GM21723 (cell line): ENCODE measurements at regions not wholly inside any gene's neighbourhood (a gene's known extent, or its start where the extent isn't known, plus 50 kb on each side); places are given as distances from the start of the nearest gene placed in this dataset.

Source experiments
- ATAC-seq: cut with Tn5 transposase; IDR thresholded peaks from one replicate; pipeline ENCODE4 v1.9.1; 2021; ENCODE audit warnings: mild to moderate bottlenecking, moderate library complexity; ENCODE audit not compliant: unreplicated experiment

DNA sequence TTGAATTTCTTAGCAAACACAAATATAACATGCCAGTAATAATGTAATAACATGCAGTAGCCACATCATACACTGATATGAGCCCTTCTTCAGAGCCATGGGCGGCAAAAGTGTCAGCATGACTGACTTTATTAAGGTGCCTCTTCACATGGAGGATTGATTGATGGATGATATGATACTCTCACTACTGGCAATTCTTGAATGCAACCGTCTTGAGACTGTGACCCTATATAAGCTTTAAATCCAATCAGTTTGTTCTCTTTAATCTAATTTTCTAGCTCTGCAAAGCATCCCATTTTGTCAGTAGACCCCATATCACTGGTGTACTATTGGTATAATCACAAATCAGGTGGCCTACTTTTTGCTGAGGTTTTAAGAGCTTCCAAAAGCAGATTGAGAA lies 463.7 kb upstream of the ROBO2 start:
- no peak for ATAC-seq

- no peak for ATAC-seq
These were observed 457.8 kb upstream of the ROBO2 start for GRCh38 chr3:76582098-76582497.

DNA sequence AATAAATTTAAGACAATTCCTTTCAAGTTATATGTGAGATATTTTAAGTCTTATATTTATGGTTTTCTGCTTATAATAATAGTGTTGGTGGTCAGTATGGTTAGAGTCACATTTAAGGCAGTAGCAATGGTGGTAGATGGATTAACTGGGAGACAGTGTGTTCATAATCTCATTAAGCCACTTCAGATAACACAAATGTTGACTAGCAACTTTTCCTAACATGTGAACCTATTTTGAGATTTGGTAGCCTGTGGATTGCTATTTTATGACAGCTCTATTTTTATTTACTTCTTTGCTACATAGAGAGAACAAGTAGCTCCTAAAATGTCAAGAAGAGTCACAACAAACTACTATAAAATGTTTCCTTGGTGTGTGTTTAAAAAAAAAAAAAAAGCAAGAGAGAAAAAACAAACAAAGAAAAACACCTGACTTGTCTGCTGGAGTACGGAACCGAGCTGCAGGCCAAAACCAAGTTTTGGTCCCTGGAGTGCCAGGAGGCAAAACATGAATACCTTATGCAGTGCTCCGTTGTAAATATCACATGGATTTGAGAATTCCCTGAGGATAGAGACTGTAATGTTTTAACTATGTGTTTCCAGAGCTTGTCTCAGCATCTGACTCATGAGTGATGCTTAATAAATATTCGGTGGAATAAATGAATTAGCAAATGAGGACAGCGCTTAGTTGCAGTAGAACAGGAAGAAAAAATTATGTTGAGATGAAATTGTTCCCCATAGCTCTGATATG lies 457.1 kb upstream of the ROBO2 start:
- ATAC-seq: no peak

DNA sequence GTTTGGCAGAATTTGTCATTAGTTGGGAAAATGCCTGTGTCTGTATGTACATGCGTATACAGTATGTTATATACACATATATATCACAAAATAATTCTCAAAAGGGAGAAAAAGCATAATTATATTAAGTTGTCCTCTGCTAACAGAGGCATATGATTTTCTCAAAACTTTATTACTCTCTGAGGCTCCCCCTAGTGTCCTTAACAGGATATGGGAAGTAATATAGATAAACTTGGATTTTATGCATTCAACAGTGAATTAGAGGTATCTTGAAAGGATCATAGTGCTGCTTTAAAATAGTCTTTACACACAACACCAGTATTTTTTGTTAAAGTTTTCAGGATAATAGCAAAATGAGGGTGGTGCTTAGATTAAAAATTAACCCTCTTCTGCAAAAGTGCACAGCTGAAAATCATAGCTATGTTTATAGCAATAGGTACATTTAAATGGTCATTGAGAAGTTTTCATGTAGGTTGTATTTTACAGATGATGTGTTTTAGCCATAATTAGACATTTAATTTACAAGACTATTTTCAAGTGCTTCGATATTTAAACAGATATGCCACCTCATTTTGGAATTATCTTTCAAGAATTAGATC lies 454.0 kb upstream of the ROBO2 start:
- no peak for ATAC-seq

DNA sequence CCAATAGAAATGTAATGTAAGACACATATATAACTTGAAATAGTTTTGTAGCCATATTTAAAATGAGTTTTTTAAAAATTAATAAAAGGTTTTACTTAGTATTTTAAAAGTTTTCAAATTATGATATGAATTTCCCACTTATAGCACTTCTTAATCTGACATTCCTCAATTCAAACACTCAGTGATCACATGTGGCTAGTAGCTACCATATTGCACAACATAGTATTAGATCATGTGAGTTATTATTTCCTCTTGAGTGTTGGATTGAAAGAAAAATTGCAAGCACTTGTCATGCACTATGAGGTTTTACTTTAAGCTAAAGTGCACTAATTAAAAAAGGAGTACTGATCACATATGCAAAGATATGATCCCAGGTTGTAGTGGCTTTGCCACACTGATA lies 453.4 kb upstream of the ROBO2 start:
- ATAC-seq: no peak

DNA sequence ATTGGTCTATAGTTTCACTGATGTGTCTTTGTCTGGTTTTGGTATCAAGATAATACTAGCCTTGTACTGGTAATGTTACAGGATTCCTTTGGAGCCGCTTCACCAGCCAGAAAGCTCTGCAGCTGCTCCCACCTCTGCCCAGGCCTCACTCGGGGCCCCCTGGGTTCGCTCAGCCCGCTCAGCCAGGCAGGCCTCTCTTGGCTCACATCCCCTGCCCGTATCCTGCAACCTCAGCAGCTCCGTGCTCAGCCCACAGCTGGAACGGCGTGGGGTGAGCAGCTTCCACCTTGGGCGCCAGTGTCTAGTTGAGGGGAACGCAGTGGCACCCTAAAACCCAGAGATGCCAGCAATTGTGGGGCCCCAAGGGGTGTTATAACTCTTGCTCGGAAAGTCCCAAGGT lies 429.7 kb upstream of the ROBO2 start:
- ATAC-seq: no peak

DNA sequence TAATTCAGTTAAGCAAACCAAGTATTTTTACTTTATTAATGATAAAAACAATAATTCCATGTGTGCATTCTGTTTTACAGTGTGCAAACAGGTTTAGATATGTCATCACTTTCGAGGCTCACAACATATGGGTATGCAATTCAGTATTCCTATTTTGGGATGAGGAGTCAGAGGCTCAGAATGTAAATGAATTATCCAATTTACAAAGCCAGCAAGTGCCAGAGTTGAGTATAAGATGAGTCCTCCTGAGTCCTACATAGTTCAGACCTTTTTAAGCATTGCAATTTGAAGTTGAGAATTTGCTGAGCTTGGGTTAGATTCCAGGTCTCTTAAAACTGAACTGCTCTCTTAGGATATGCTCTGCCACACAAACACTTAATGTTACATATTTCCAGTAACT lies 424.2 kb upstream of the ROBO2 start:
- no peak for ATAC-seq

DNA sequence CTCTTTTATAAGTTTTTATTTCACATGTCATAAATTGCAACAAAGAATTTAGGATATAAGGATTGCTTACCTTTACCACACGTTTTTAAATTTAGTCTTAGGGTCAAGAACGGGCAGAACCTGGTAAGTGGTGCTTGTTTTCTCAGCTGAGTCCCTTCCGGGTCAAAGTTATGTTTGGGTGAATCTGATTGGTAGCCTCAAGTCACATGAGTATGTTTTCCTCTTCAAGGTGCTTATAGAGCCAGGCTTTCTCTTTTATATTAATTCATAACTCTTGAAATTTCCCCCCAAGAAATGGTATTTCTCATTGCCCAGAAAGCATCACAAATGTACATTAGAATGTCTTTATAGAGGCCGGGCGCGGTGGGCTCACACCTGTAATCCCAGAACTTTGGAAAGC lies 415.7 kb upstream of the ROBO2 start:
- no peak for ATAC-seq

- no peak for ATAC-seq
These were observed 412.7 kb upstream of the ROBO2 start for GRCh38 chr3:76627236-76627635.

GRCh38 chr3:76631251-76631650 lies 408.6 kb upstream of the ROBO2 start:
- ATAC-seq: no peak

- ATAC-seq: no peak
These were observed 401.9 kb upstream of the ROBO2 start for GRCh38 chr3:76638006-76638405.

DNA sequence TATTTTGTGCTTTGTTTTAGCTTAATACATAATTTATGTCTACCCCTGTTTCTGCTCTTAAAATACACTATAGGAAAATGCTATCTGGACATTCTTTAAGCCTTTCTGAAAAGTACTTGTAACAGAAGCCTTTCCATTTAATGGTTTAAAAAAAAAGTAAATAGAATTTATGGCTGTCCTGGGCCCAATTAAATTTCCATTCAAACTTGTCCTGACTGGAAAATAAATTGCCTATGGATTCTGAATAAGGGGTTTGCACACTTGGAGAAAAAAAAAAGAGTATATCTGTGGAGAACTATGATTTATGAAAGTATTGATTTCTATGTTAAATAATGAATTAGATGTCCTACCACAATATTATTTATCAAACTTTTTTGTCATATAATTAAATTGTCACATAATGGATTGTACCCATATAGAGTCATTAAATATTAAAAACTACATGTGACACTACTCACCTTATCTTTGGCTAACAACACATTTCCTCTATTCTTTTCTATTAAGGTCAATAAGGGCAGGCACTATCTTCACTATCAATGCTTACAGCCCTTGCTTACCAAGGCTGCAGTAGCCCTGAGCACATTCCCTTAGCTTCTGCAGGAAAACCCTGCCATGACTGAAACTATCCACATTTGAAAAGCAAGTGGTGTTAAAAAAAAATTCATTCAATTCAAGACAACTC lies 396.1 kb upstream of the ROBO2 start:
- ATAC-seq: no peak

- ATAC-seq: no peak
These were observed 395.6 kb upstream of the ROBO2 start for GRCh38 chr3:76644305-76644675.

GRCh38 chr3:76645724-76646123 lies 394.2 kb upstream of the ROBO2 start:
- no peak for ATAC-seq

- ATAC-seq: no peak
These were observed 392.9 kb upstream of the ROBO2 start for GRCh38 chr3:76646921-76647562.

- ATAC-seq: no peak
These were observed 388.1 kb upstream of the ROBO2 start for GRCh38 chr3:76651784-76652183.

GRCh38 chr3:76652524-76652923 lies 387.4 kb upstream of the ROBO2 start:
- no peak for ATAC-seq

DNA sequence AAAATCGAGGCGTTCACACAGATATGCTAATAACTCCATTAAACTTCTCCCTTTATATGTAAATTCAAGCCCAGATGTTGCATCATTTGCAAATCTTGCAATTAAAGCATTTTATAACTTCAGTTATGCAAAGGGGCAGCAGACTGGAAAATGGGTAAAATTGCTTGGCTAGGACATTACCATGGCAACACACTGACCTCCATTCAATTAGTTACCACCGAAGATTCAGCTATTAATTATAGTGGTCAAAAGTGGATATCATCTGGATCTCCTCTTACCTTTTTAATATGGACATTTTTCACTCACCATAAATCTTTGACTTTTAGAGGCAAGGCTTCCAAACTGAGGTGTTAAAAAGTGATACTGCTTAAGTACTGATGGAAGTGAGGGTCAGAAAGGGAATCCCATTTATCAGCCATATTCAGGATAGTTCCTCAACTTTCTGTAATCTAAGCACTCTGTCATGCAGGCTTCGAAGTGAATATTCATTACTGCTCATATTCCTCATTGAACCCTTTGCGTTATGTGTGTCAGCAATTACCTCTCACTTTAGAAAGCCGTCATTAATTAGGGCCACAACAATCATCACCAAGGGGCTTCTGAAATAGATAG lies 386.2 kb upstream of the ROBO2 start:
- no peak for ATAC-seq

DNA sequence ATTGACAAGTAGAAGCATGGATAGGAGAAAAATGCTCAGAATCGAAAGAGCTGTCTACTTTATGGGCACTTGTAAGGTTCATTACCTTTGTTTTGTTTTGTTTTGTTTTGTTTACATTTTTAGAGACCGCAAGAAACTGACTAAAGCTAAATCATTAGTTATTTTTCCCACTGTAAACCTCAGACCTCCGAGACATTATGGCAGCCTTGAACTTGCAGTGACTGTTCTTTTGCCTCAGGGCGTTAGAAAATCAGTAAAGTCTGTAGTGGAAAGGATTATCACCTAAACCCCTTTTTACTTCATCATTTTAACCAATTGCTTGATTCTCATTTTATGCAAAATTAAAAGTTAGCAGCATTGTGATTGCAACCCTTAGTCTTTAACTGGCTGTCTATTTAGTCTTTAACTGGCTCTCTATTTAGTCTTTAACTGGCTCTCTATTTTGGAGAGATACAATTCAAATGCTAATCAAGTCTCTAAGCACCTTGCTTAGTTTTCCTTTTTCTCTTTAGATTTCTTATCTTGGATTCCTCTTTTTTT lies 383.3 kb upstream of the ROBO2 start:
- no peak for ATAC-seq

GRCh38 chr3:76657909-76658308 lies 382.0 kb upstream of the ROBO2 start:
- ATAC-seq: no peak
